Right atrium auricular region (tissue), 2 donors: ENCODE measurements at regions not wholly inside any gene's neighbourhood (a gene's known extent, or its start where the extent isn't known, plus 50 kb on each side); places are given as distances from the start of the nearest gene placed in this dataset.

ENCODE experiments used
- DNase-seq: peaks from one replicate; pipeline ENCODE4 v3.0.0-alpha.2; 2019; ENCODE audit warnings: low spot score
- H3K27ac ChIP-seq, 2 donors: fragments of 200-600 bp; sonication (generic); 1 replicate in 1 of 2; 2 replicates in 1 of 2; pipeline ENCODE4 v1.5.1; 2016 to 2019
- H3K27me3 ChIP-seq, 2 donors: fragments of 200-600 bp; sonication (generic); one replicate each; pipeline versions ENCODE4 v1.5.1 to v1.6.0; 2017 to 2019
- H3K36me3 ChIP-seq: fragments of 200-600 bp; sonication (generic); one replicate; pipeline ENCODE4 v1.5.1; 2016
- H3K4me1 ChIP-seq, 2 donors: fragments of 200-600 bp; sonication (generic); one replicate each; pipeline versions ENCODE4 v1.5.1 to v1.6.0; 2017 to 2019
- H3K4me3 ChIP-seq, 2 donors: fragments of 200-600 bp; sonication (generic); 1 replicate in 1 of 2; 2 replicates in 1 of 2; pipeline ENCODE4 v1.5.1; 2017 to 2019; ENCODE audit warnings: mild to moderate bottlenecking in 1 of 2, moderate library complexity in 1 of 2
- H3K9me3 ChIP-seq, 2 donors: fragments of 200-600 bp; sonication (generic); one replicate each; pipeline ENCODE4 v1.5.1; 2019
- CTCF ChIP-seq, 2 donors: fragments of 200-600 bp; sonication (generic); IDR thresholded peaks; one replicate each; pipeline ENCODE4 v1.5.1; 2019; ENCODE audit warnings: antibody characterized with exemption in 2 of 2

GRCh38 chr4:23368081-23368697, 521.7 kb downstream of the PPARGC1A start:
- Histone ChIP-seq H3K4me3 (no peak overlapping the region), H3K9me3 (no peaks in the 10 kb centered on the region), H3K27ac (peak overlapping the region in 1 of 2 donors; percentile 59), H3K4me1 (no peaks in the 10 kb centered on the region), H3K36me3 (no peaks in the 10 kb centered on the region), H3K27me3 (no peaks in the 10 kb centered on the region)
- DNase-seq, result no peak
- peak in 1 of 2 donors; percentile 68 for TF ChIP-seq CTCF (IDR thresholded peaks at IDR 0.05)

- no peak for TF ChIP-seq CTCF (IDR thresholded peaks at IDR 0.05)
- Histone ChIP-seq H3K4me3 (no peak overlapping the region), H3K36me3 (no peaks in the 10 kb centered on the region), H3K9me3 (no peaks in the 10 kb centered on the region), H3K27ac (no peak overlapping the region), H3K27me3 (no peaks in the 10 kb centered on the region), H3K4me1 (no peaks in the 10 kb centered on the region)
- no peak for DNase-seq
These were observed 523.3 kb downstream of the PPARGC1A start for GRCh38 chr4:23366557-23366906.

- Histone ChIP-seq H3K4me3 (no peak overlapping the region), H3K9me3 (no peaks in the 10 kb centered on the region), H3K27ac (peak overlapping the region in 1 of 2 donors; percentile 8), H3K36me3 (no peaks in the 10 kb centered on the region), H3K4me1 (no peaks in the 10 kb centered on the region), H3K27me3 (no peaks in the 10 kb centered on the region)
- no peak for TF ChIP-seq CTCF (IDR thresholded peaks at IDR 0.05)
- DNase-seq, result no peak
These were observed 523.8 kb downstream of the PPARGC1A start for GRCh38 chr4:23365871-23366556.

- H3K9me3 ChIP-seq, result no peaks in the 10 kb centered on the region
- peak overlapping the region in 1 of 2 donors; percentile 8 for H3K27ac ChIP-seq
- H3K4me3 ChIP-seq, result no peak overlapping the region
- H3K36me3 ChIP-seq, result no peaks in the 10 kb centered on the region
- TF ChIP-seq CTCF (IDR thresholded peaks at IDR 0.05), result no peak
- H3K4me1 ChIP-seq, result no peaks in the 10 kb centered on the region
- H3K27me3 ChIP-seq, result no peaks in the 10 kb centered on the region
- DNase-seq, result no peak
These were observed 524.8 kb downstream of the PPARGC1A start for GRCh38 chr4:23365086-23365485.

GRCh38 chr4:23364167-23364566, 525.7 kb downstream of the PPARGC1A start:
- Histone ChIP-seq H3K27me3 (no peaks in the 10 kb centered on the region), H3K9me3 (no peaks in the 10 kb centered on the region), H3K36me3 (no peaks in the 10 kb centered on the region), H3K27ac (no peak overlapping the region), H3K4me3 (no peak overlapping the region), H3K4me1 (no peaks in the 10 kb centered on the region)
- no peak for DNase-seq
- no peak for TF ChIP-seq CTCF (IDR thresholded peaks at IDR 0.05)

GRCh38 chr4:23361453-23361852, 528.4 kb downstream of the PPARGC1A start:
- H3K4me3 ChIP-seq, result no peak overlapping the region
- no peak overlapping the region for H3K27ac ChIP-seq
- H3K4me1 ChIP-seq, result no peaks in the 10 kb centered on the region
- no peaks in the 10 kb centered on the region for H3K9me3 ChIP-seq
- no peak for DNase-seq
- no peaks in the 10 kb centered on the region for H3K27me3 ChIP-seq
- no peaks in the 10 kb centered on the region for H3K36me3 ChIP-seq
- TF ChIP-seq CTCF (IDR thresholded peaks at IDR 0.05), result no peak
